GM12864 (cell line): ENCODE measurements at regions not wholly inside any gene's neighbourhood (a gene's known extent, or its start where the extent isn't known, plus 50 kb on each side); places are given as distances from the start of the nearest gene placed in this dataset.

Experiments used
- DNase-seq: peaks from one replicate; pipeline ENCODE4 v3.0.0-alpha.2; 2011; ENCODE audit warnings: low read depth
- H3K4me3 ChIP-seq: 2 replicates; pipeline ENCODE4 v1.5.1; 2011; ENCODE audit warnings: mild to moderate bottlenecking, low read depth, low read length, control low read depth
- TF ChIP-seq, protein P1 (sequence below): IDR thresholded peaks from 2 replicates; pipeline ENCODE4 v1.5.1; 2011; ENCODE audit warnings: low read depth, mild to moderate bottlenecking, moderate library complexity, low read length, control low read depth, inconsistent platforms; ENCODE audit errors: missing control alignments

DNA sequence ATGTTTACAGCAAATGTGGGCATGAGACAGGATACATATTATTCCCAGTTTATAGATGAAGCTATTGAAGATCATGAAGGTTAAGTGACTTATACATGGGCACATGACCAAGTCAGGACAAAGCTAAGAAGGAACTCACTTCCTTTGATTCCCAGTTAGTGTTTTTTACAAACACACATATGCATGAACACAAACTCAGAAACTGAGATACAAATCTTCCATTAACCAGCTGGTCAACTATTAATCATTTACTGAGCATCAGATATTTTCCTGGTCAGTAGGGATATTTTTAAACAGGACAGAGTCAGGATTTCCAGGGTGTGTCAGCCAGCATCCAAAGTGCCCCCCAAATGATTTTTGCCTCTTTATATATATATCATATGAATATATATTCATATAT, 222.2 kb downstream of the OGFRL1 start:
- TF ChIP-seq, protein P1, sequence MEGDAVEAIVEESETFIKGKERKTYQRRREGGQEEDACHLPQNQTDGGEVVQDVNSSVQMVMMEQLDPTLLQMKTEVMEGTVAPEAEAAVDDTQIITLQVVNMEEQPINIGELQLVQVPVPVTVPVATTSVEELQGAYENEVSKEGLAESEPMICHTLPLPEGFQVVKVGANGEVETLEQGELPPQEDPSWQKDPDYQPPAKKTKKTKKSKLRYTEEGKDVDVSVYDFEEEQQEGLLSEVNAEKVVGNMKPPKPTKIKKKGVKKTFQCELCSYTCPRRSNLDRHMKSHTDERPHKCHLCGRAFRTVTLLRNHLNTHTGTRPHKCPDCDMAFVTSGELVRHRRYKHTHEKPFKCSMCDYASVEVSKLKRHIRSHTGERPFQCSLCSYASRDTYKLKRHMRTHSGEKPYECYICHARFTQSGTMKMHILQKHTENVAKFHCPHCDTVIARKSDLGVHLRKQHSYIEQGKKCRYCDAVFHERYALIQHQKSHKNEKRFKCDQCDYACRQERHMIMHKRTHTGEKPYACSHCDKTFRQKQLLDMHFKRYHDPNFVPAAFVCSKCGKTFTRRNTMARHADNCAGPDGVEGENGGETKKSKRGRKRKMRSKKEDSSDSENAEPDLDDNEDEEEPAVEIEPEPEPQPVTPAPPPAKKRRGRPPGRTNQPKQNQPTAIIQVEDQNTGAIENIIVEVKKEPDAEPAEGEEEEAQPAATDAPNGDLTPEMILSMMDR = no peak
- DNase-seq = no peak
- no peak overlapping the region for H3K4me3 ChIP-seq

DNA sequence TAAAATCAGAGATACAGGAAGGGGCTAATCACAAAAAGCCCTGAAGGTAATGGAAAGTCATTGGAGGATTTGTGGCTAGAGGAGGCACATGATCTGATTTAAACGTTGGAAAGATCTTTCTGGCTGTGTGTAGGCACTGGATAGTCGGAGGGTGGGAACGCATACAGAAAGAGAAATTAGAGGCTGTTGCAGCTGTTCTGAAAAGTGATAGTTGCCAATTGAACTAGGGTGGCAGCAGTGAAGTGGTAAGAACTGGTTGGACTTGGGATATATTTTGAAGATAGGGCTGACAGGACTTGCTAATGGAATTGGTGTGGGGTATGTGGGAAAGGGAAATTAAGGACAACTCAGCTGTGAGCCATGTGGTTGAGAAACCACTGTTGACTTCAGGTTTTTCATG, 223.6 kb downstream of the OGFRL1 start:
- H3K4me3 ChIP-seq = no peak overlapping the region
- DNase-seq = no peak
- TF ChIP-seq, protein P1 = no peak

DNA sequence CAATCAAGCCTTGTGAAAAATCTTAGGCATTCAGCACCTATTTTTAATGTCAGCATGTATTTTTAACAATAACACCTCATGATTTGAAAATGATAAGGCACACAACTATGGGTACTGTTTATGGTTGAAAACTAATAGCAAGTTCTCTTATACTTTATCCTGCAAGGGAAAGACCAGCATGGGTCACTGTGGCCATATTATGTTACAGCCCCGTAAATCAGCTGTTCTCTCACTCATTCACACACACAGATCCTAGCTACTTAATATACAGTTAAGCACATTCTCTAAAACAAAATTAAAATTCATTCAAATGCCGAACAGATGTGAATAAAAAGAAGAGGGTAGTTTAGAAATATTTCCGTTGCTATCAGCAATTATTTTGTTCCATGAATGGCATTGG, 224.4 kb downstream of the OGFRL1 start:
- DNase-seq = no peak
- H3K4me3 ChIP-seq = no peak overlapping the region
- TF ChIP-seq, protein P1 = no peak

- H3K4me3 ChIP-seq = no peak overlapping the region
- DNase-seq = no peak
- TF ChIP-seq, protein P1 = no peak
These were observed 234.9 kb downstream of the OGFRL1 start for GRCh38 chr6:71523548-71523947.

DNA sequence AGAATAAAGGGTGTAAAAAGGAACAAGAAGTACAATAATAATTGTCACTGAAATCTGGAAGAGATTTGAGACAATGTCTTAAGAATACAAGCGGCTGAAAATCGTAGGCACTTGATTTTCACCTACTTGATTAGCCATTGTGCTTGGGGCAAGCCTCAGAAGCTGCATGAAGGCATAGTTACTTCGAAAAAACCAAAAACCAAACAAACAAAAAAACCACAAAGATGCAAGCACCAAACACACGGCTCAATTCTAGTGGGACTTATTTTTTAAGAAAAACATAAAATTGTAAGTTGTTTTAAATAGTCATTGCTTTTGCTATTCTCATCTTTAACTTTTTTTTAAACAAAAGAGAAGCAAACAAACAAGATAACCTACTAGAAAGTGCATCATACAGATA, 235.6 kb downstream of the OGFRL1 start:
- TF ChIP-seq, protein P1 = no peak
- no peak for DNase-seq
- H3K4me3 ChIP-seq = no peak overlapping the region

- TF ChIP-seq, protein P1 = no peak
- no peak overlapping the region for H3K4me3 ChIP-seq
- DNase-seq = no peak
These were observed 239.3 kb downstream of the OGFRL1 start for GRCh38 chr6:71527886-71528285.

DNA sequence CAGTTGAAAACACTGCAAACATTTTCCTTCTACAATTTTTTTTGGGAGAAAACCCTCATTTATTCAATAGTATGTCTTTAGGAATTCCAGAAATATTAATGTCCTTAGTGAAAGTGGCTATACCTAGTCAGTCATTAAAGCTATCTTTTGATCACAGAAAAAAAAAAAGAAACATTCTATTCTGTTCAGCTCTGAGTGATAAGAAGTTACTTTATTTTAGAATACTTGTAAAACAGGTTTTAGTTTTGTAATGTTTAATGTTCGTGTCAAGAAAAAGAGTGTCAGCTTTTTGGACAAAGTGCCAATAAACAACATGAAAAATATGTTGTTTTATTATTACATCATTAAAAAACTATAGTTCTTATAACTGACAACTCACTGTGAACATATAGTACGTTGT, 240.4 kb downstream of the OGFRL1 start:
- H3K4me3 ChIP-seq = no peak overlapping the region
- TF ChIP-seq, protein P1 = no peak
- DNase-seq = no peak
